ENCODE measurements at regions not wholly inside any gene's neighbourhood (a gene's known extent, or its start where the extent isn't known, plus 50 kb on each side); places are given as distances from the start of the nearest gene placed in this dataset.

- H3K27me3 ChIP-seq (ENCODE audit: control insufficient read depth, insufficient read depth, low read length), result no peaks in the 10 kb centered on the region
- H3K9me3 ChIP-seq (ENCODE audit: control insufficient read depth, low read length), result no peaks in the 10 kb centered on the region
- H3K36me3 ChIP-seq (ENCODE audit: control insufficient read depth, insufficient read depth, low read length), result no peaks in the 10 kb centered on the region
- TF ChIP-seq CTCF (IDR thresholded peaks at IDR 0.05), result no peak
- H3K4me3 ChIP-seq (ENCODE audit: low read depth, low read length), result no peak overlapping the region
- no peak overlapping the region for H2AFZ ChIP-seq
- no peak overlapping the region for H3K27ac ChIP-seq
- no peak overlapping the region for H3K9ac ChIP-seq
- no peak overlapping the region for H3K4me2 ChIP-seq (ENCODE audit: low read length)
- H3K4me1 ChIP-seq, result no peaks in the 10 kb centered on the region
- no peaks in the 10 kb centered on the region for H3K79me2 ChIP-seq
These were observed 375.8 kb upstream of the ST8SIA4 start for GRCh38 chr5:101278917-101279316.

GRCh38 chr5:101278011-101278687, 375.1 kb upstream of the ST8SIA4 start:
- Histone ChIP-seq H3K4me3 (ENCODE audit: low read depth, low read length) (no peak overlapping the region), H2AFZ (no peak overlapping the region), H3K79me2 (no peaks in the 10 kb centered on the region), H3K27ac (no peak overlapping the region), H3K9ac (no peak overlapping the region), H3K36me3 (ENCODE audit: control insufficient read depth, insufficient read depth, low read length) (no peaks in the 10 kb centered on the region), H3K9me3 (ENCODE audit: control insufficient read depth, low read length) (no peaks in the 10 kb centered on the region), H3K27me3 (ENCODE audit: control insufficient read depth, insufficient read depth, low read length) (no peaks in the 10 kb centered on the region), H3K4me2 (ENCODE audit: low read length) (no peak overlapping the region), H3K4me1 (no peaks in the 10 kb centered on the region)
- no peak for TF ChIP-seq CTCF (IDR thresholded peaks at IDR 0.05)

- no peaks in the 10 kb centered on the region for H3K79me2 ChIP-seq
- no peak overlapping the region for H3K9ac ChIP-seq
- H2AFZ ChIP-seq, result no peak overlapping the region
- H3K9me3 ChIP-seq (ENCODE audit: control insufficient read depth, low read length), result no peaks in the 10 kb centered on the region
- H3K27me3 ChIP-seq (ENCODE audit: control insufficient read depth, insufficient read depth, low read length), result no peaks in the 10 kb centered on the region
- no peak overlapping the region for H3K4me3 ChIP-seq (ENCODE audit: low read depth, low read length)
- no peak for TF ChIP-seq CTCF (IDR thresholded peaks at IDR 0.05)
- no peaks in the 10 kb centered on the region for H3K4me1 ChIP-seq
- no peak overlapping the region for H3K27ac ChIP-seq
- no peak overlapping the region for H3K4me2 ChIP-seq (ENCODE audit: low read length)
- no peaks in the 10 kb centered on the region for H3K36me3 ChIP-seq (ENCODE audit: control insufficient read depth, insufficient read depth, low read length)
These were observed 368.9 kb upstream of the ST8SIA4 start for GRCh38 chr5:101271945-101272344.

GRCh38 chr5:101271416-101271815, 368.3 kb upstream of the ST8SIA4 start:
- no peak overlapping the region for H2AFZ ChIP-seq
- H3K9me3 ChIP-seq (ENCODE audit: control insufficient read depth, low read length), result no peaks in the 10 kb centered on the region
- no peak for TF ChIP-seq CTCF (IDR thresholded peaks at IDR 0.05)
- no peak overlapping the region for H3K4me3 ChIP-seq (ENCODE audit: low read depth, low read length)
- H3K4me1 ChIP-seq, result no peaks in the 10 kb centered on the region
- no peaks in the 10 kb centered on the region for H3K27me3 ChIP-seq (ENCODE audit: control insufficient read depth, insufficient read depth, low read length)
- no peaks in the 10 kb centered on the region for H3K36me3 ChIP-seq (ENCODE audit: control insufficient read depth, insufficient read depth, low read length)
- H3K9ac ChIP-seq, result no peak overlapping the region
- H3K4me2 ChIP-seq (ENCODE audit: low read length), result no peak overlapping the region
- H3K79me2 ChIP-seq, result no peaks in the 10 kb centered on the region
- no peak overlapping the region for H3K27ac ChIP-seq

GRCh38 chr5:101260857-101261256, 357.8 kb upstream of the ST8SIA4 start:
- Histone ChIP-seq H3K4me3 (ENCODE audit: low read depth, low read length) (no peak overlapping the region), H3K27me3 (ENCODE audit: control insufficient read depth, insufficient read depth, low read length) (no peaks in the 10 kb centered on the region), H3K36me3 (ENCODE audit: control insufficient read depth, insufficient read depth, low read length) (no peaks in the 10 kb centered on the region), H3K79me2 (no peaks in the 10 kb centered on the region), H3K27ac (no peak overlapping the region), H3K9me3 (ENCODE audit: control insufficient read depth, low read length) (no peaks in the 10 kb centered on the region), H3K4me1 (no peaks in the 10 kb centered on the region), H3K9ac (no peak overlapping the region), H2AFZ (no peak overlapping the region), H3K4me2 (ENCODE audit: low read length) (peak overlapping the region; percentile 15)
- TF ChIP-seq CTCF (IDR thresholded peaks at IDR 0.05), result no peak
